Mesendoderm (in vitro differentiated cells): ENCODE measurements at regions not wholly inside any gene's neighbourhood (a gene's known extent, or its start where the extent isn't known, plus 50 kb on each side); places are given as distances from the start of the nearest gene placed in this dataset.

Experiments used
- DNase-seq: peaks from one replicate; pipeline ENCODE4 v3.0.0; 2013
- H2AK5ac ChIP-seq: 2 replicates; pipeline ENCODE4 v1.6.1; 2013; ENCODE audit warnings: low read length, inconsistent platforms
- H2BK120ac ChIP-seq: 2 replicates; pipeline ENCODE4 v1.6.1; 2013; ENCODE audit warnings: low read depth, mild to moderate bottlenecking, low read length, moderate library complexity, mixed read lengths
- H2BK15ac ChIP-seq: replicated peaks from 2 replicates; pipeline ENCODE4 v1.6.1; 2013; ENCODE audit warnings: low read depth, mild to moderate bottlenecking, moderate library complexity
- H2BK5ac ChIP-seq: 2 replicates; pipeline ENCODE4 v1.6.1; 2013; ENCODE audit warnings: low read length, inconsistent platforms
- H3K18ac ChIP-seq: 2 replicates; pipeline ENCODE4 v1.6.1; 2013; ENCODE audit warnings: mild to moderate bottlenecking, low read length, mixed read lengths
- H3K23ac ChIP-seq: one replicate; pipeline ENCODE4 v1.6.1; 2013; ENCODE audit warnings: low read length
- H3K27ac ChIP-seq: 2 replicates; pipeline ENCODE4 v1.5.1; 2013; ENCODE audit warnings: low read depth, mild to moderate bottlenecking, inconsistent platforms, low read length, moderate library complexity
- H3K27me3 ChIP-seq: 2 replicates; pipeline ENCODE4 v1.6.1; 2013; ENCODE audit warnings: low read length, control low read depth, mild to moderate bottlenecking, inconsistent platforms; ENCODE audit not compliant: insufficient read depth, poor library complexity
- H3K36me3 ChIP-seq: 2 replicates; pipeline ENCODE4 v1.6.1; 2013; ENCODE audit warnings: low read length, inconsistent platforms; ENCODE audit not compliant: control insufficient read depth, insufficient read depth
- H3K4ac ChIP-seq: one replicate; pipeline ENCODE4 v1.6.1; 2013; ENCODE audit warnings: low read depth, mild to moderate bottlenecking, low read length, moderate library complexity
- H3K4me1 ChIP-seq: 2 replicates; pipeline ENCODE4 v1.6.1; 2013; ENCODE audit warnings: low read depth, low read length, inconsistent platforms; ENCODE audit not compliant: control insufficient read depth
- H3K4me2 ChIP-seq: 2 replicates; pipeline ENCODE4 v1.6.1; 2013; ENCODE audit warnings: low read length
- H3K4me3 ChIP-seq: 2 replicates; pipeline ENCODE4 v1.5.1; 2013; ENCODE audit warnings: mild to moderate bottlenecking, low read length
- H3K56ac ChIP-seq: one replicate; pipeline ENCODE4 v1.6.1; 2013; ENCODE audit warnings: low read length
- H3K79me1 ChIP-seq: 2 replicates; pipeline ENCODE4 v1.6.1; 2013; ENCODE audit warnings: low read length, inconsistent platforms
- H3K79me2 ChIP-seq: 2 replicates; pipeline ENCODE4 v1.6.1; 2013; ENCODE audit warnings: mild to moderate bottlenecking, low read length; ENCODE audit not compliant: control insufficient read depth, insufficient read depth
- H3K9ac ChIP-seq: 2 replicates; pipeline ENCODE4 v1.6.1; 2013; ENCODE audit warnings: low read length, inconsistent platforms
- H4K5ac ChIP-seq: one replicate; pipeline ENCODE4 v1.6.1; 2013; ENCODE audit warnings: low read length
- H4K8ac ChIP-seq: one replicate; pipeline ENCODE4 v1.6.1; 2013; ENCODE audit warnings: low read depth, mild to moderate bottlenecking, control low read depth, low read length, moderate library complexity
- WGBS: extraction: QIAGEN DNeasy Blood & Tissue Kit; methylation state at CpG from one replicate; pipeline ENCODE4 v1.1.7; 2013; ENCODE audit warnings: low lambda C conversion rate, missing lambda C conversion rate; ENCODE audit not compliant: insufficient coverage; ENCODE audit errors: extremely low coverage; 5-methylcytosine and 5-hydroxymethylcytosine counted together

DNA sequence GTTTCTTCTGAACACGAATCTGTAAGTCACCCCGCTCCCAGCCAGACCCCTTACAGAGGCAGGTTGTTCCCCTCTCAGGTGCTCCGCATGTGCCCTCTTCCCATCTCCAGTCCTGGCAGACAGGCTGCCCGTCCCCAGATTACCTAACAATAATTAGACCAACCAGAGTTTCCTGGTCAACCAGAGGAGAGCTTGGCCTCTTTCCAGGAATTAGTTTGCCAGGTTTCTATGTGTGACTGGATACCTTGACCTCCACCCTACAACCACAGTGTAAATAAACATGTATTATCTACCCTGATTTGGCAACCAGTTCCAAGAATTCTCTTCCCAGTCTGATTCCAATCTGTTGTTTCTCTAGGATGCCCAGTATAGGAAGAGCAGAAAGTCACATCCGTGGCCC lies 178.0 kb upstream of the UMPS start:
- Histone ChIP-seq H2BK5ac (no peak overlapping the region), H3K4me1 (peaks cover 2% of the 10 kb centered on the region), H3K27ac (no peak overlapping the region), H2BK15ac (no peak overlapping the region), H3K4me3 (no peak overlapping the region), H2BK120ac (no peak overlapping the region), H3K4me2 (no peak overlapping the region), H3K79me2 (no peaks in the 10 kb centered on the region), H3K23ac (no peak overlapping the region), H4K8ac (no peak overlapping the region), H3K18ac (no peak overlapping the region), H3K36me3 (no peaks in the 10 kb centered on the region), H3K56ac (no peak overlapping the region), H4K5ac (no peak overlapping the region), H3K79me1 (no peaks in the 10 kb centered on the region), H2AK5ac (no peak overlapping the region), H3K9ac (no peak overlapping the region), H3K27me3 (no peaks in the 10 kb centered on the region), H3K4ac (no peak overlapping the region)
- WGBS = no CpG with 5 or more reads among the region's 5 CpGs
- no peak for DNase-seq

DNA sequence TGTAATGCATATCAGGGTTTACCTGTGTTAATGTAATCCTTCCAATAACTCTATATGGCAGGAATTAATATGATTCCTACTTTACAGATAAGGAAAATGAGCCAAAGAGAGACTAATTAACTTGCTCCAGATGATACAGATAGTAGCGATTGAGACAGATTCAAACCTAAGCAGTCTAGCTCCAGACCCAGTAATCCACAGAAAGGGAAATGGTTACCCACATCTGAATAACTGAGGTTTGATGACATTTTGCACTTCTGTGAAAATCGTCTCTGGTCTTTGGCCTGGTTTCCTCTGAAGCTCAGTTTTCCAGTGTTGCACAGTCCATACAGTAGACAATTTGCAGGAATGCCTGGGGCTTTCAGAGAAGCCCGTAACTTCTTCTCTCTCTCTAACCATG lies 177.1 kb upstream of the UMPS start:
- no peaks in the 10 kb centered on the region for H3K36me3 ChIP-seq
- H3K4me1 ChIP-seq = peaks cover 4% of the 10 kb centered on the region
- H4K8ac ChIP-seq = no peak overlapping the region
- no CpG with 5 or more reads among the region's 3 CpGs for WGBS
- no peaks in the 10 kb centered on the region for H3K27me3 ChIP-seq
- H4K5ac ChIP-seq = no peak overlapping the region
- H3K4me3 ChIP-seq = no peak overlapping the region
- no peaks in the 10 kb centered on the region for H3K79me1 ChIP-seq
- H3K23ac ChIP-seq = no peak overlapping the region
- no peak overlapping the region for H2AK5ac ChIP-seq
- H3K27ac ChIP-seq = no peak overlapping the region
- peak overlapping the region; percentile 32 for H2BK120ac ChIP-seq
- H3K56ac ChIP-seq = no peak overlapping the region
- no peak overlapping the region for H3K4me2 ChIP-seq
- no peak for DNase-seq
- no peak overlapping the region for H3K9ac ChIP-seq
- H3K4ac ChIP-seq = no peak overlapping the region
- H2BK15ac ChIP-seq = no peak overlapping the region
- no peaks in the 10 kb centered on the region for H3K79me2 ChIP-seq
- H2BK5ac ChIP-seq = no peak overlapping the region
- H3K18ac ChIP-seq = no peak overlapping the region

DNA sequence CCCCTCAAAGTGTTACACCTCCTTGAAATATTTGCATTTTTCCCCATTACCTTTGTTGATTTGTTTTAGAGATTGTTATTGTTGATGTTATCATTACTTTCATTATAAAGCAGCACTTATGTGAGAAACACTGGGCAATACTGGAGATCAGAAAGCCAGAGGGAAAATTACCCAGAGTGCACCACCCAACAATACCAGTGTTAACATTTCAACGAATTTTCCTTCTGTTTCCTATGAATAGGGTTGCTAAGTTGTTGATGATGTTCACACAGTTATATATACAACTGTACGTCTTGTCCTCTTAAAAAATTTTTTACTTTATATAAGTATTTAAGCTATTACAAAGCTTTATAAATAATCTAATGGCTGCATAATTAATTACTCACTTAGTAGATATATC lies 173.6 kb upstream of the UMPS start:
- no peak for DNase-seq
- Histone ChIP-seq H3K4me2 (no peak overlapping the region), H3K56ac (no peak overlapping the region), H3K23ac (no peak overlapping the region), H3K4ac (no peak overlapping the region), H2AK5ac (no peak overlapping the region), H2BK120ac (no peak overlapping the region), H3K79me2 (no peaks in the 10 kb centered on the region), H3K36me3 (no peaks in the 10 kb centered on the region), H4K8ac (no peak overlapping the region), H2BK15ac (no peak overlapping the region), H3K79me1 (no peaks in the 10 kb centered on the region), H3K27me3 (no peaks in the 10 kb centered on the region), H2BK5ac (no peak overlapping the region), H3K9ac (no peak overlapping the region), H3K27ac (no peak overlapping the region), H3K18ac (no peak overlapping the region), H4K5ac (no peak overlapping the region), H3K4me3 (no peak overlapping the region), H3K4me1 (peaks cover 10% of the 10 kb centered on the region)
- WGBS = no CpG with 5 or more reads among the region's 2 CpGs

DNA sequence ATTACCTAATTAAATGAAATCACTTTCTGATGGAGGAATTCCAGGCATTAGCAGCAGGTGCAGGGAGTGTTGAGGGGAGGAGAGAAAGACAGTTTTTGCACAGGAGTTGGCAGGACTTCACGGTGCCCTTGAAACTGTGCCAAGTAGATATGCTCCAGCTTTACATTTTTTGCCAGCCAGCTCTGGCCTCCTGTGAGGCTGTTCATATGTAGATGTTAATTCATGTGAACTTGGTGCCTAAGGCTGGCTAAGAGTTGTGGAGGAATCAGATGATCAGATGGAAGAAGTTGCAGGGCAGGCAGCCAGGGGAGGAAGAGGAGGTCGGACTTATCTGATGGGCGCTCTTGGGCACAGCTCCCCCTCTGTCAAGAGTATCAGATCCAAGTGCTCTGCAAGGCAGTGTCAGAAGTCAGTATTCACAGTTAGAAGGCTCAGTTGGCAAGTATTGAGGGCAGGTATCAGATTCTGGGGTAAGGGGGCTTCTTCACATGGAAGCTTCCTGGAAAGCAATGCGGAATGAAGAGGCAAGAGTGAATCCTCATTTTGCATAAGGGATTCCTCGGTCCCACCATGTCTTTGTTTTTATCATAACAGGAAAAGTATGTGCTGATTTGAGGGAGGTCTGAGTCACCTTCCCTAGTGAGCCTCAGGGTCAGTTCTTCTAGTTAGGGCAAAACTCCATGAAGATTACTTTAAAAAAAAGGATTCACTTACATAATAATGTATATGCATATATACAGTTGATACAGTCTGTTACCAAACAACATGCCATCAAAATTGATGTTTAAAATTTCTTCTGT lies 172.6 kb upstream of the UMPS start:
- Histone ChIP-seq H3K23ac (no peak overlapping the region), H4K5ac (no peak overlapping the region), H2BK15ac (no peak overlapping the region), H3K18ac (no peak overlapping the region), H2BK5ac (no peak overlapping the region), H3K27me3 (no peaks in the 10 kb centered on the region), H3K36me3 (no peaks in the 10 kb centered on the region), H4K8ac (no peak overlapping the region), H3K79me1 (no peaks in the 10 kb centered on the region), H3K4me1 (peaks cover 10% of the 10 kb centered on the region), H2BK120ac (no peak overlapping the region), H3K56ac (no peak overlapping the region), H3K4me2 (no peak overlapping the region), H3K9ac (no peak overlapping the region), H3K27ac (no peak overlapping the region), H3K79me2 (no peaks in the 10 kb centered on the region), H2AK5ac (no peak overlapping the region), H3K4me3 (no peak overlapping the region), H3K4ac (no peak overlapping the region)
- DNase-seq = peak; percentile 50
- no CpG with 5 or more reads among the region's 5 CpGs for WGBS

DNA sequence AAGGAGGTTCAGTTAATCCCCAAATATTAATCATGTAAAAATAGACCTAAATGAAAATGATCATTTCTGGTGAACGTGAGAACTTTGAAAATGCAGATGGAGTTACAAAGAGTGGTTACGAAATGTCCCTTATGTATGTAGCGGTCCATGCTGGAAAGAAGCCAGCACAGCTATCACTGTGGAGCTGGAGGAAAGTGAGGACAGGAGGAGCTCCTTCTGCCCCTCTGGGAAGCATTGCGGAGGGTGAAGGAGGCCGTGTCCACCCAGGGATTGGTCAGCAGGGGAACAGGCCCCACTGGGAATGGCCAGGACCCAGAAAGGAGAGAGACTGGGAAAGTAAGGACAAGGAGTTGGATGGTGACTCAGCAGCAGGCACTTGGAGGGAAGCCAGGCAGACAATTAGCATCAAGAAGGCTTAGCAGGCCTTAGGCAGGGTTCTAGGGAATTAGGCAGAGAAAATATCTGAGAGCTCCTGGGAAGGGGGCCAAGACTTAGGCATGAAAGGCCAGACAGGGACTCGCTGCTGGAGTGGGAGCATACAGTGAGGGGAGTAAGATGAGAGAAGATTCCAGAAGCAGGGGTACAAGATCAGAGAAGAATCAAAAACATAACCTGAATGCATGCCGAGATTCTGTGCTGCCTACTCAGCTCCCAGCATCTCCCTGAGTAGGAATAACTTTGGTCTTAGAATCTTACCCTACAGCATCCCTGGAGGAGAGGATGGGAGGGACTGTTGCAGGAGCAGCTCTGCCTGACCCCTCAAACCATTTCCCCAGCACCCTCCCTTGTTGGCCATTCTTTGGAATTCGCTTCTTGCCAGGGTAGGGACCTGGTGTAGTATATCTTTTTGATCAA lies 171.0 kb upstream of the UMPS start:
- Histone ChIP-seq H3K27ac (peak overlapping the region; percentile 36), H4K8ac (no peak overlapping the region), H3K27me3 (no peaks in the 10 kb centered on the region), H3K4ac (peak overlapping the region; percentile 56), H3K79me2 (no peaks in the 10 kb centered on the region), H3K79me1 (no peaks in the 10 kb centered on the region), H3K36me3 (no peaks in the 10 kb centered on the region), H2AK5ac (no peak overlapping the region), H2BK5ac (peak overlapping the region; percentile 79), H2BK15ac (no peak overlapping the region), H3K4me3 (no peak overlapping the region), H3K56ac (peak overlapping the region; percentile 71), H3K18ac (no peak overlapping the region), H3K9ac (peak overlapping the region; percentile 47), H4K5ac (peak overlapping the region; percentile 42), H3K4me1 (peaks cover 10% of the 10 kb centered on the region), H2BK120ac (no peak overlapping the region), H3K23ac (peak overlapping the region; percentile 73), H3K4me2 (no peak overlapping the region)
- peak; percentile 82 for DNase-seq
- no CpG with 5 or more reads among the region's 8 CpGs for WGBS
